DND-41 (cell line): ENCODE measurements at regions not wholly inside any gene's neighbourhood (a gene's known extent, or its start where the extent isn't known, plus 50 kb on each side); places are given as distances from the start of the nearest gene placed in this dataset.
"Not testable (repeated sequence)": the region's sequence is repeated elsewhere in the genome, so short reads cannot be mapped to it uniquely, and the experiment has no call there.

Experiments
- CTCF ChIP-seq: IDR thresholded peaks from 2 replicates; pipeline ENCODE4 v1.5.1; 2012; ENCODE audit warnings: borderline replicate concordance, low read length, moderate library complexity, mild to moderate bottlenecking; ENCODE audit not compliant: poor library complexity, severe bottlenecking; ENCODE audit errors: extremely low read depth
- EZH2 ChIP-seq: IDR thresholded peaks from 3 replicates; pipeline ENCODE4 v1.6.1; 2012; ENCODE audit warnings: borderline replicate concordance, low read depth, mild to moderate bottlenecking, moderate library complexity, low read length, inconsistent platforms; ENCODE audit not compliant: severe bottlenecking

DNA sequence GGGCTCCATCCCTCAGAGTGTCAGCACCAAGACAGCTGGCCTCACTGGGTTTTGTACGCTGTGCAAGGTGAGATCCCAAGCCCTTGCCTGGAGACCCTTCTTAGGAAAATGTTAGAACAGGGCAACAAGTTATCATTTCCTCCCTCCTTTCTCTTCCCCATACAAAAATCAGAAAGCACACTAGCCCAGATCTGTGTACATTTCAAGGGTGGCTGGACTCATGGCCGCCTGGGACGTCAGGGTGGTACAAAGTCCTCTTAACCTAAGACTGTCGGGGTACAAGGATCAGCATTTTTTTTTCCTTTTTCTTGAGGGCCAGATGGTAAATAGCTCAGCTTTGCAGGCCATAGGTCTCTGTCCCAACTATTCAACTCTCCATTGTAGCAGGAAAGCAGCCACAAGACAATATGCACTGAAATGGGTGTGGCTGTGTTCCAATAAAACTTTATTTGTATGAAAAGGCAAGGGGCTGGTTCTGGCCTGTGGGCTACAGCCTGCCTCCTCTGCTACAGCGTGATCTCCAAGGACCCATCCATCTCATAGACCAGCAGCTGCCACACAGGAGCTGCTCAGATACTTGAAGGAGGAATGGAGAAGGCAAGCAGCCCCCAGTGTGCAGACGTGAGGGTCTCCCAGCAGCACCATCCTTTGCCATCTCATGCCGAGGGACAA lies 68.7 kb downstream of the ART5 start:
- TF ChIP-seq CTCF, EZH2: not testable (repeated sequence)
